Nephron (organoid): ENCODE measurements at regions not wholly inside any gene's neighbourhood (a gene's known extent, or its start where the extent isn't known, plus 50 kb on each side); places are given as distances from the start of the nearest gene placed in this dataset.

Experiments used
- H3K27ac Mint-ChIP-seq, 3 experiments: 2 replicates each; pipeline ENCODE4 v1.8.0; 2020; ENCODE audit warnings: mixed read lengths in 3 of 3, mild to moderate bottlenecking in 2 of 3, moderate library complexity in 1 of 3
- H3K27me3 Mint-ChIP-seq: 2 replicates; pipeline ENCODE4 v1.8.0; 2021; ENCODE audit warnings: low read depth, mild to moderate bottlenecking, moderate library complexity, mixed read lengths
- H3K36me3 Mint-ChIP-seq: 2 replicates; pipeline ENCODE4 v1.8.0; 2020; ENCODE audit warnings: low read depth, mixed read lengths
- H3K4me1 Mint-ChIP-seq: 2 replicates; pipeline ENCODE4 v1.8.0; 2020; ENCODE audit warnings: mixed read lengths
- H3K4me3 Mint-ChIP-seq, 3 experiments: 2 replicates each; pipeline ENCODE4 v1.8.0; 2020; ENCODE audit warnings: mild to moderate bottlenecking in 3 of 3, mixed read lengths in 3 of 3, moderate library complexity in 2 of 3
- H3K9me3 Mint-ChIP-seq: 2 replicates; pipeline ENCODE4 v1.8.0; 2020; ENCODE audit warnings: mixed read lengths
- CTCF ChIP-seq, 3 experiments: fragments of 200-600 bp; sonication (generic); IDR thresholded peaks; one replicate each; pipeline ENCODE4 v1.5.0; 2021; ENCODE audit warnings: antibody characterized with exemption in 3 of 3; ENCODE audit not compliant: unreplicated experiment in 3 of 3

GRCh38 chr3:163273694-163274093 lies 1777.1 kb downstream of the OTOL1 start:
- Mint-ChIP-seq H3K27ac (no peak overlapping the region), H3K36me3 (no peaks in the 10 kb centered on the region), H3K4me3 (no peak overlapping the region), H3K9me3 (no peaks in the 10 kb centered on the region), H3K27me3 (no peaks in the 10 kb centered on the region), H3K4me1 (no peaks in the 10 kb centered on the region)
- no peak for TF ChIP-seq CTCF (IDR thresholded peaks at IDR 0.05; ENCODE audit: unreplicated experiment in 3 of 3)

- no peak for TF ChIP-seq CTCF (IDR thresholded peaks at IDR 0.05; ENCODE audit: unreplicated experiment in 3 of 3)
- H3K27me3 Mint-ChIP-seq = no peaks in the 10 kb centered on the region
- no peaks in the 10 kb centered on the region for H3K4me1 Mint-ChIP-seq
- H3K9me3 Mint-ChIP-seq = no peaks in the 10 kb centered on the region
- H3K36me3 Mint-ChIP-seq = no peaks in the 10 kb centered on the region
- no peak overlapping the region for H3K4me3 Mint-ChIP-seq
- no peak overlapping the region for H3K27ac Mint-ChIP-seq
These were observed 1770.1 kb downstream of the OTOL1 start for GRCh38 chr3:163266731-163267130.

GRCh38 chr3:163261618-163262017 lies 1765.0 kb downstream of the OTOL1 start:
- Mint-ChIP-seq H3K36me3 (no peaks in the 10 kb centered on the region), H3K27me3 (no peaks in the 10 kb centered on the region), H3K4me1 (no peaks in the 10 kb centered on the region), H3K27ac (no peak overlapping the region), H3K9me3 (no peaks in the 10 kb centered on the region), H3K4me3 (no peak overlapping the region)
- TF ChIP-seq CTCF (IDR thresholded peaks at IDR 0.05; ENCODE audit: unreplicated experiment in 3 of 3) = no peak

- TF ChIP-seq CTCF (IDR thresholded peaks at IDR 0.05; ENCODE audit: unreplicated experiment in 3 of 3) = no peak
- Mint-ChIP-seq H3K4me1 (no peaks in the 10 kb centered on the region), H3K27ac (no peak overlapping the region), H3K9me3 (no peaks in the 10 kb centered on the region), H3K36me3 (no peaks in the 10 kb centered on the region), H3K4me3 (no peak overlapping the region), H3K27me3 (no peaks in the 10 kb centered on the region)
These were observed 1764.4 kb downstream of the OTOL1 start for GRCh38 chr3:163261056-163261455.

GRCh38 chr3:163218336-163218735 lies 1721.7 kb downstream of the OTOL1 start:
- Mint-ChIP-seq H3K4me3 (no peak overlapping the region), H3K27ac (no peak overlapping the region), H3K36me3 (no peaks in the 10 kb centered on the region), H3K9me3 (no peaks in the 10 kb centered on the region), H3K4me1 (no peaks in the 10 kb centered on the region), H3K27me3 (no peaks in the 10 kb centered on the region)
- TF ChIP-seq CTCF (IDR thresholded peaks at IDR 0.05; ENCODE audit: unreplicated experiment in 3 of 3) = no peak

GRCh38 chr3:163213838-163214237 lies 1717.2 kb downstream of the OTOL1 start:
- no peak overlapping the region for H3K27ac Mint-ChIP-seq
- TF ChIP-seq CTCF (IDR thresholded peaks at IDR 0.05; ENCODE audit: unreplicated experiment in 3 of 3) = no peak
- no peaks in the 10 kb centered on the region for H3K27me3 Mint-ChIP-seq
- H3K9me3 Mint-ChIP-seq = no peaks in the 10 kb centered on the region
- no peak overlapping the region for H3K4me3 Mint-ChIP-seq
- no peaks in the 10 kb centered on the region for H3K4me1 Mint-ChIP-seq
- no peaks in the 10 kb centered on the region for H3K36me3 Mint-ChIP-seq
